ENCODE measurements at regions not wholly inside any gene's neighbourhood (a gene's known extent, or its start where the extent isn't known, plus 50 kb on each side); places are given as distances from the start of the nearest gene placed in this dataset.
"Not testable (repeated sequence)": the region's sequence is repeated elsewhere in the genome, so short reads cannot be mapped to it uniquely, and the experiment has no call there.

- no peak for TF ChIP-seq CTCF (IDR thresholded peaks at IDR 0.05)
- H3K27me3 Mint-ChIP-seq (ENCODE audit: low read depth) = no peaks in the 10 kb centered on the region
- no peaks in the 10 kb centered on the region for H3K9me3 Mint-ChIP-seq (ENCODE audit: low read depth)
- peaks cover 1% of the 10 kb centered on the region for H3K36me3 Mint-ChIP-seq (ENCODE audit: low read depth)
- H3K4me3 Mint-ChIP-seq (ENCODE audit: unreplicated experiment) = no peak overlapping the region
- H3K4me1 Mint-ChIP-seq (ENCODE audit: low read depth) = peaks cover 72% of the 10 kb centered on the region
- peak overlapping the region; percentile 91 for H3K27ac Mint-ChIP-seq (ENCODE audit: unreplicated experiment)
- DNase-seq (ENCODE audit: low spot score) = no peak
Observed at GRCh38 chr15:68492855-68493254, 60.9 kb upstream of the ITGA11 start.

- TF ChIP-seq CTCF (IDR thresholded peaks at IDR 0.05) = no peak
- no peaks in the 10 kb centered on the region for H3K27me3 Mint-ChIP-seq (ENCODE audit: low read depth)
- H3K9me3 Mint-ChIP-seq (ENCODE audit: low read depth) = no peaks in the 10 kb centered on the region
- H3K4me3 Mint-ChIP-seq (ENCODE audit: unreplicated experiment) = no peak overlapping the region
- peak overlapping the region; percentile 91 for H3K27ac Mint-ChIP-seq (ENCODE audit: unreplicated experiment)
- no peak for DNase-seq (ENCODE audit: low spot score)
- H3K36me3 Mint-ChIP-seq (ENCODE audit: low read depth) = peaks cover 1% of the 10 kb centered on the region
- H3K4me1 Mint-ChIP-seq (ENCODE audit: low read depth) = peaks cover 74% of the 10 kb centered on the region
Observed at GRCh38 chr15:68493629-68494028, 61.7 kb upstream of the ITGA11 start.

- TF ChIP-seq CTCF (IDR thresholded peaks at IDR 0.05) = no peak
- DNase-seq (ENCODE audit: low spot score) = no peak
- Mint-ChIP-seq H3K4me3 (ENCODE audit: unreplicated experiment) (no peak overlapping the region), H3K9me3 (ENCODE audit: low read depth) (no peaks in the 10 kb centered on the region), H3K27ac (ENCODE audit: unreplicated experiment) (no peak overlapping the region), H3K27me3 (ENCODE audit: low read depth) (no peaks in the 10 kb centered on the region), H3K4me1 (ENCODE audit: low read depth) (peaks cover 71% of the 10 kb centered on the region), H3K36me3 (ENCODE audit: low read depth) (peaks cover 1% of the 10 kb centered on the region)
Observed at GRCh38 chr15:68494573-68495110, 62.7 kb upstream of the ITGA11 start.

- Mint-ChIP-seq H3K27me3 (ENCODE audit: low read depth) (no peaks in the 10 kb centered on the region), H3K9me3 (ENCODE audit: low read depth) (no peaks in the 10 kb centered on the region), H3K27ac (ENCODE audit: unreplicated experiment) (peak overlapping the region; percentile 68), H3K36me3 (ENCODE audit: low read depth) (peaks cover 1% of the 10 kb centered on the region), H3K4me3 (ENCODE audit: unreplicated experiment) (no peak overlapping the region), H3K4me1 (ENCODE audit: low read depth) (peaks cover 74% of the 10 kb centered on the region)
- DNase-seq (ENCODE audit: low spot score) = no peak
- TF ChIP-seq CTCF (IDR thresholded peaks at IDR 0.05) = no peak
Observed at GRCh38 chr15:68495221-68495950, 63.4 kb upstream of the ITGA11 start.

GRCh38 chr15:68495981-68496705 is 64.2 kb upstream of the ITGA11 start:
- Mint-ChIP-seq H3K36me3 (ENCODE audit: low read depth) (peaks cover 1% of the 10 kb centered on the region), H3K9me3 (ENCODE audit: low read depth) (no peaks in the 10 kb centered on the region), H3K4me1 (ENCODE audit: low read depth) (peaks cover 80% of the 10 kb centered on the region), H3K27me3 (ENCODE audit: low read depth) (no peaks in the 10 kb centered on the region), H3K4me3 (ENCODE audit: unreplicated experiment) (no peak overlapping the region), H3K27ac (ENCODE audit: unreplicated experiment) (peak overlapping the region; percentile 34)
- DNase-seq (ENCODE audit: low spot score) = no peak
- TF ChIP-seq CTCF (IDR thresholded peaks at IDR 0.05) = no peak

GRCh38 chr15:68496751-68497150 is 64.8 kb upstream of the ITGA11 start:
- peaks cover 86% of the 10 kb centered on the region for H3K4me1 Mint-ChIP-seq (ENCODE audit: low read depth)
- not testable (repeated sequence) for H3K36me3 Mint-ChIP-seq (ENCODE audit: low read depth); H3K27me3 Mint-ChIP-seq (ENCODE audit: low read depth); DNase-seq (ENCODE audit: low spot score); H3K9me3 Mint-ChIP-seq (ENCODE audit: low read depth); H3K4me3 Mint-ChIP-seq (ENCODE audit: unreplicated experiment)
- H3K27ac Mint-ChIP-seq (ENCODE audit: unreplicated experiment) = peak overlapping the region; percentile 34

Data from chondrocyte (in vitro differentiated cells).